ENCODE measurements at regions not wholly inside any gene's neighbourhood (a gene's known extent, or its start where the extent isn't known, plus 50 kb on each side); places are given as distances from the start of the nearest gene placed in this dataset.

DNA sequence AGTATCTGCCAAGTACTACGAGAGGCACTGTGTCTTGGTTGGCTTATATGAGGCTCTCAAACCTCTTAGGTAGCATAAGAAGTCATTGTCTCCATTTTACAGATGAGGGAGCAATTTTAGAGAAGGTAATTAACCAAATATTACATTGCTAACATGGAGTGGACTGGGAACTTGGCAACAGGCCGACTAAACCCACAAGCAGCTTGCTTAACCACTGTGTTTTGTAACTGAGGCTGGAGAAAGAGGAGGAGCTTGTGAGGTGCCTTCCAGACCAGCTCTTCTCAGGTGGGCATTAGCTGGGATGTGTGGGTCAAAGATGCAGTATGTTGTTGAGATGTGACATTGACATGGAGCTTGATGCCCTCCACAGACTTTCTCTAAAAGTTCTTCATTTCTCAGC lies 835.6 kb upstream of the RBFOX1 start:
- no peak for DNase-seq (ENCODE audit: low read depth, low spot score)
- TF ChIP-seq, protein P1, sequence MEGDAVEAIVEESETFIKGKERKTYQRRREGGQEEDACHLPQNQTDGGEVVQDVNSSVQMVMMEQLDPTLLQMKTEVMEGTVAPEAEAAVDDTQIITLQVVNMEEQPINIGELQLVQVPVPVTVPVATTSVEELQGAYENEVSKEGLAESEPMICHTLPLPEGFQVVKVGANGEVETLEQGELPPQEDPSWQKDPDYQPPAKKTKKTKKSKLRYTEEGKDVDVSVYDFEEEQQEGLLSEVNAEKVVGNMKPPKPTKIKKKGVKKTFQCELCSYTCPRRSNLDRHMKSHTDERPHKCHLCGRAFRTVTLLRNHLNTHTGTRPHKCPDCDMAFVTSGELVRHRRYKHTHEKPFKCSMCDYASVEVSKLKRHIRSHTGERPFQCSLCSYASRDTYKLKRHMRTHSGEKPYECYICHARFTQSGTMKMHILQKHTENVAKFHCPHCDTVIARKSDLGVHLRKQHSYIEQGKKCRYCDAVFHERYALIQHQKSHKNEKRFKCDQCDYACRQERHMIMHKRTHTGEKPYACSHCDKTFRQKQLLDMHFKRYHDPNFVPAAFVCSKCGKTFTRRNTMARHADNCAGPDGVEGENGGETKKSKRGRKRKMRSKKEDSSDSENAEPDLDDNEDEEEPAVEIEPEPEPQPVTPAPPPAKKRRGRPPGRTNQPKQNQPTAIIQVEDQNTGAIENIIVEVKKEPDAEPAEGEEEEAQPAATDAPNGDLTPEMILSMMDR (IDR thresholded peaks at IDR 0.05; ENCODE audit: insufficient read depth, low read length, missing control alignments): no peak
- CTCF ChIA-PET: no interaction called here
- no peak overlapping the region for H3K4me3 ChIP-seq (ENCODE audit: low read depth, low read length)
- POLR2A ChIA-PET: no interaction called here

DNA sequence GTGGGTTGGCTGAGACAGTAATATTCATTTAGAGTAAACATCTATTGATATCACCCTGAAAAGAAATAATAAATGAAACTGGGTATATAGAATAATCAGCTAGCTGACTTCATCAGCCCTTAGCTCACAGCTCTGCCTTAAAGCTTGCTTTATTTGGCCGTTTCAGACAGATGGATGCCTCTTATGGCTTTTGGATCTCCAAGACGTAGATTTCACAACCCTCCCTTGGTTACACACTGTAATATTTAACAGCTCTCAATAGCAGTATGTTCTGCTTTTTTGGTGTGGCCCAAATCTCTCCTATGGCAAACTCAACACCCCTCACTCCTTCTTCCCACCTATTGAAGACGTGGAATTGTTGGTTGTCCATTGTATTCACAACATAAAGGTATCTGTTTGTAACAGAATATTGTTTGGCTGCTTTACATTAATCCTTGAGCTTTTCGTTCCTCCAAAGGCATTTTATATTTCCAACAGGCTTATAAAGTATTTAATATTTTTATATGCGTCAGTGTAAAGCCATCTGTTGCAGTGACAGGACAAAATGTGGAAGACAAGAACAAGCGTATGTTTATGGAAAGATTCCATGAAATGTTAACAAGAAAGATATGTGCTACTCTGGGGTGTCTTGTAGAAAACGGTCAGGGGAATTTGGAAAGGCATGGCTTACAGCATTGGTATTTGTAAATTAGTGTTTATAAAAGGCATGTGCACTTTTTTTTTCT lies 837.0 kb upstream of the RBFOX1 start:
- H3K4me3 ChIP-seq (ENCODE audit: low read depth, low read length): no peak overlapping the region
- TF ChIP-seq, protein P1 (IDR thresholded peaks at IDR 0.05; ENCODE audit: insufficient read depth, low read length, missing control alignments): no peak
- no peak for DNase-seq (ENCODE audit: low read depth, low spot score)
- POLR2A ChIA-PET: no interaction called here
- CTCF ChIA-PET: no interaction called here

DNA sequence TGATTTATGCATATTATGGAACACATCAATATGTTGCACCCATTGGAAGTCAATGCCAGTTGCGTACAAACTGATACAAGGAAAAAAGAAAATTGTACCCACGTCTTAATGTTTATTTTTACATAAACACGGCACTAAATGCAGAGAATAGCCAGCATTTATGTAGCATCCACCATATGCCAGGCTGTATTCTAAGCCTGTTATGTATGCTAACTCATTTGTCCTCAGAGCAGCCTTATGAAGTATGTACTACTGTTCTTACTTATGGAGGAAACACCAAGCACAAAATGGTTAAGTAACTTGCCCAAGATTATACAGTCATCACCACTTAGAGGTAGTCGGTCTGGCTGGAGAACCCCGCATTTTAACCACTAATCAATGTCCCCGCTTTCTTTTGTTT lies 837.9 kb upstream of the RBFOX1 start:
- ChIA-PET POLR2A (no interaction called here), CTCF (no interaction called here)
- no peak overlapping the region for H3K4me3 ChIP-seq (ENCODE audit: low read depth, low read length)
- TF ChIP-seq, protein P1 (IDR thresholded peaks at IDR 0.05; ENCODE audit: insufficient read depth, low read length, missing control alignments): no peak
- no peak for DNase-seq (ENCODE audit: low read depth, low spot score)

DNA sequence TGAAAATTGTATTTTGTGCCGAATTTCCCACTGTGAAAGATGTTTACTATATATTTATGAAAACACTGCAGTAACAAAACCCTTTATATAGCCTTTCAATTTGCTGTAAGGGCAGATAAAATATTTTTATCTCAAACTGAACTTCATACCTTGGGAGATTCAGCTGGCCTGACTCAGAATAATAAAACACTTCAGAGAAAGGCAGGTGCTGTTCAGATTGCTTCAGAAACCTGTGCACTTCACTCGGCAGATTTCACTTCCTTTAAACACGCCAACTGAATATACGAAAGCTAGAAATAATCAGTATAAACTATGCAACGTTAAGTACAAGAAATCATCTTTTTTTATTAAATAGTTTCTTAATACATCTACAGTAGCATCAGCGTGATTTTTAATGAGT lies 839.1 kb upstream of the RBFOX1 start:
- no peak overlapping the region for H3K4me3 ChIP-seq (ENCODE audit: low read depth, low read length)
- POLR2A ChIA-PET: no interaction called here
- TF ChIP-seq, protein P1 (IDR thresholded peaks at IDR 0.05; ENCODE audit: insufficient read depth, low read length, missing control alignments): no peak
- no peak for DNase-seq (ENCODE audit: low read depth, low spot score)
- CTCF ChIA-PET: no interaction called here

DNA sequence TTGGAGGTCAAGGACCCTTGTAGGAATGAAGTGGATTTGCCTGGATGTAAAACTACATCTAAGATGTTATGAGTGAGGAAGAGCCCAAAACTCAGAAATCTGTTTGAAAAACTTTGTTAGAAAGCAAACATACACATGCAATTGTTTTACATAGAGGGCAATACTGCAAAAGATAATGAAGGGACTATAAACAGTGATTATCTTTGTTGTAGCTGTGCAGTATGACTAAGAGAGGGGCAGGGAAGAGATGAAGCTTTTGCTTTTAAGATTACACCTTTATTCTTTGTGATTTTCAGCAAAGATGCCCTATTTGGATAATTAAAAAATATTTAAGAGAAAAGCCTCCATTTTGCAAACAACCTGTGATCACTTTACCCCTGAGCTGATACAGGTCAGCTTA lies 839.9 kb upstream of the RBFOX1 start:
- CTCF ChIA-PET: no interaction called here
- TF ChIP-seq, protein P1 (IDR thresholded peaks at IDR 0.05; ENCODE audit: insufficient read depth, low read length, missing control alignments): no peak
- H3K4me3 ChIP-seq (ENCODE audit: low read depth, low read length): no peak overlapping the region
- no peak for DNase-seq (ENCODE audit: low read depth, low spot score)
- POLR2A ChIA-PET: no interaction called here

DNA sequence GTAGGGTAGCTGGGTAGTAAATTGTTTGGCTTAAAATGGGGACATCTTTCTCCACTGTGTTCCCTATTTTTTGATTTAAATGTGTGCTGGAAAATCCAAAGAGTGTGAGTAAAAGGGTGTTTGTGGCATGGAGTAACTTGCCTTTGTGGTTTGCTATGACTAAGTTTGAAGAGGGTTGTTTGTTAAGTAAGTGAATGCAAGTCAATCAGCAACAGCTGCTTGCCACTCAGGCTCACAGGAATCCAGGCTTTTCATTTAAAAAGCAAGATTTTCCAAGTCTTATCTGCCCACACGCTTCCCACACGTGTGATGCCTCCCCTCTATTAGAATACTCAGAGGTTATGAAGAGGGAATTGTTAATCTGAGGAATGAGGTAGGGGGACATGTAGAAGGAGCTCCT lies 847.7 kb upstream of the RBFOX1 start:
- POLR2A ChIA-PET: no interaction called here
- DNase-seq (ENCODE audit: low read depth, low spot score): no peak
- H3K4me3 ChIP-seq (ENCODE audit: low read depth, low read length): no peak overlapping the region
- TF ChIP-seq, protein P1 (IDR thresholded peaks at IDR 0.05; ENCODE audit: insufficient read depth, low read length, missing control alignments): no peak
- CTCF ChIA-PET: no interaction called here

Measured in AG04449 (cell line).